HG02981 (cell line): ENCODE measurements at regions not wholly inside any gene's neighbourhood (a gene's known extent, or its start where the extent isn't known, plus 50 kb on each side); places are given as distances from the start of the nearest gene placed in this dataset.
"Not testable (repeated sequence)": the region's sequence is repeated elsewhere in the genome, so short reads cannot be mapped to it uniquely, and the experiment has no call there.

Experiments
- ATAC-seq: cut with Tn5 transposase; IDR thresholded peaks from one replicate; pipeline ENCODE4 v1.9.1; 2021; ENCODE audit warnings: mild to moderate bottlenecking, moderate library complexity; ENCODE audit not compliant: unreplicated experiment

DNA sequence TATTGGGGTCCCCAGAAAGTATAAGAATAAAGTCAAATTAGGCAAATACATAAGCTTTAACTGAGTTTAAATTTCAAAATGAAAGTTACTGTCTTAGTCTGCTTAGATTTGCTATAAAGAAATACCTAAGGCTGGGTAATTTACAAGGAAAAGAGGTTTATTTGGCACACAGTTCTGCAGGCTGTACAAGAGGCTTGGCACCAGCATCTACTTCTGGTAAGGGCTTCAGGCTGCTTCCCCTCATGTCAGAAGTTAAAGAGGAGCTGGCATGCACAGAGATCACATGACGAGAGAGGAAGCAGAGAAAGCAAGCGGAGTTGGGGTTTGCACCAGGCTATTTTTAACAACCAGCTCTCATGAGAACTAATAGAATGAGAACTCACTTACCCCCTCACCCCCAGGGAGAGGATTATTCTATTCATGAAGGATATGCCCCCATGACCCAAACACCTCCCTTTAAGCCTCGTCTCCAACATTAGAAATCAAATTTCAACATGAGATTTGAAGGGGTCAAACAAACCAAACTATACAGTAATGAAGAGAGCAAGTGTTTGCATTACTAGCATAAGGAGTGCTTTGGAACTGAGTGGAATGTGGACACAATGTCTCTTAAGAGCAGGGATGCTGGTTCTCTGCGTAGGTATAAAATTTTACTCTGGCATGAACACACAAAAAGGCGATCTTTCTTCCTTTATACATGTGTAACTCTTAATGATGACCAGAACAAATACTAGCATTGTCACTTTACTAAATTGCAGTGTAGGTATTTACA is 292.8 kb upstream of the PMFBP1 start:
- no peak for ATAC-seq

DNA sequence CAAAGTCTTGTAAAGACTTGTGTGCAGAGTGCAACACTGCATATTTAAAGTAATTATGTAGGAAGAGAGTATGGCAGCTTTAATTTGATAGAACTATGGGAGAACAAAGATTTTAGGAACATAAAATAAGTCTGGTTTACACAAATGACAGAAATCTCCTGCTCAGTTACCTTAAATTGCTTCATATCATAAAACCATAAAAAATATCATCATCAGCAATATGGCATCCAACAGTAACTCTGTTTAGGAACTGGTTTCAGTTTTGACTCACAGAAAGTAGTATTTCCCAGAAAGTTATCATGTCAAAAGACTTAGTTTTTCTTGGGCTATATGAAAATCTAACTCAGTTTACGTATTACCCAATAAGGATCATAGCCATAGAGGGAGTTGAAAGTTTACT is 292.1 kb upstream of the PMFBP1 start:
- no peak for ATAC-seq

DNA sequence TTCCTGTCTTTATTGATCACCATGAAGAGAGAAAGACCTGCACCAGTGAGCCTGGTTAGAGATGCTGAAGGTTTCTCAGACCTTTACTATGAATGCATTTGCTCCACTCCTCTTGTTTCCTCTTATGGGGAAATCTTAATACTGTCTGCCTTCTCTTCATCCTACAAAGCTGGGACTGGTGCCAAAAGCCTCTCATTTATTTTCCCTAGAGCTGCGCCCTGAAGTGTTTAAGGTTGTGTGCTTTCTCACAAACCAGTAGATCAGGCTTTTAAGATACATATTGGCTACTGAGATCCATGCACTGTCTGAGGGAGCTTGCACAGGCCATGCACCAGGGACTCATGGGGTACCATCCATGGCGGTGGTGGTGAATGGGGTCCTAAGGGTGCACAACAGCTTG is 286.1 kb upstream of the PMFBP1 start:
- ATAC-seq, result no peak

GRCh38 chr16:72457243-72457940 is 285.4 kb upstream of the PMFBP1 start:
- ATAC-seq, result no peak

DNA sequence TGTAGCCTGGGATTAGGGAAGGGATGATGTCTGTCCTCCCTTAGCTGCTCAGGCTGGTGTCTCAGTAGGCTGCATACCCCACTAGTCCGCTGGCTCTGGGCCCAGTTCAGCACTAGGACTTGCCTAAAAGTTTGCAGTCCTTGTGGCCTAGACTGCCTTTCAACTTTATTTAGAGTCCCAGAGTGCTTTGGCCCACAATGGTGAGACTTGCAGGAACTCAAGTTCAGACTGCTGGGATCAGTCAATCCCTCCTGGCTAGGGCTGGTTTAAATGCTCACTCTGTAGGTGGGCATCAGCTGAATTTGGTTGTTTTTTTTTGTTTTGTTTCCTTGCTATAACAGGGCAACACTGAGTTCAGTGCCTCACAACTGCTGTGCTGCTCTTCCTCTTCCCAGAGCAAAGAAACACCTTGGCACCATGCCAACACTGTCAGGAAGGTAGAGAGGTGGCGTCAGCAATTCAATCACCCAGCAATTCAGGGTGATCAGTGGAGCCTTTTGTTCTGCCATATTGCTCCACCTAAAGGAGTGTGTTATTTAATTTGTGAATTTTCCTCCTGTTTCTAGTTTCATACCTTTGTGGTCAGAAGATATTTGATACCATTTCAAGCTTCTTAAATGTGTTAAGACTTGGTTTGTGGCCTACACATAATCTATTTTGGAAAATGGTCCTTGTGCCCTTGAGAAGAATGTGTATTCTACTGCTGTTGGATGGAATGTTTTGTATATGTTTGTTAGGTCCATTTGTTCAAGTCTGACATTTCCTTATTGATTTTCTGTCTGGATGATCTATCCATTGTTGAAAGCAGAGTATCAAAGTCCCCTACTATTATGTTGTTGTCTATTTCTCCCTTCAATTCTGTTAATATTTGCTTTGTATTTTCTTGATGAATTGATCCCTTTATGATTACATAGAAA is 284.0 kb upstream of the PMFBP1 start:
- ATAC-seq, result no peak

DNA sequence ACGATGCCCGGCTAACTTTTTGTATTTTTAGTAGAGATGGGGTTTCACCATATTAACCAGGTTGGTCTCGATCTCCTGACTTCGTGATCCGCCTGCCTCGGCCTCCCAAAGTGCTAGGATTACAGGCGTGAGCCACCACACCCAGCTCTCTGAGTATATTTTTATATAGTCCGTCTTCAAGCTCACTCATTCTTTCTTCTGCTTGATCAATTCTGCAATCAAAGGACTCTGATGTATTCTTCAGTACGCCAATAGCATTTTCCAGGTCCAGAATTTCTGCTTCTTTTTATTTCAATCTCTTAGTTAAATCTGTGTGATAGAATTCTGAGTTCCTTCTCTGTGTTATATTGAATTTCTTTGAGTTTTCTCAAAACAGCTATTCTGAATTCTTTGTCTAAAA is 281.9 kb upstream of the PMFBP1 start:
- not testable (repeated sequence) for ATAC-seq

- no peak for ATAC-seq
Measured at GRCh38 chr16:72444696-72445095, 272.7 kb upstream of the PMFBP1 start.

- no peak for ATAC-seq
Measured at GRCh38 chr16:72443809-72444208, 271.9 kb upstream of the PMFBP1 start.

- ATAC-seq, result no peak
Measured at GRCh38 chr16:72442385-72443158, 270.6 kb upstream of the PMFBP1 start.

DNA sequence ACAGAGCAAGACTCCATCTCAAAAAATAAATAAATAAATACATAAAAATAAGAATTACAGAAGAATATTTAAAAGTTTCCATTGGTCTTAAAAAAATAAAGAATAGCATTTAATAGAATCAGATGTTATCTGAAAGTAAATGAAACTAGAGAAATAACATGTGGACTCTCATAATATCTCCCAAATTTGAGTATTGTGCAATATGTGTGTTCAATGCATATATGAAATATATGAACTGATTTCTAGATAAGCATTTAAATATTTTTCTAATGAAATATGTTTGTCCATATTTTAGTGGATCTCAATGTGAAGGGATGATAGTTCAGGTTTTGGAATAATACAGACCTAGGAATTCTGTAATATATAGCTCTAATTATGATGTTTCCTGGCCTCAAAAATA is 265.9 kb upstream of the PMFBP1 start:
- ATAC-seq, result no peak

DNA sequence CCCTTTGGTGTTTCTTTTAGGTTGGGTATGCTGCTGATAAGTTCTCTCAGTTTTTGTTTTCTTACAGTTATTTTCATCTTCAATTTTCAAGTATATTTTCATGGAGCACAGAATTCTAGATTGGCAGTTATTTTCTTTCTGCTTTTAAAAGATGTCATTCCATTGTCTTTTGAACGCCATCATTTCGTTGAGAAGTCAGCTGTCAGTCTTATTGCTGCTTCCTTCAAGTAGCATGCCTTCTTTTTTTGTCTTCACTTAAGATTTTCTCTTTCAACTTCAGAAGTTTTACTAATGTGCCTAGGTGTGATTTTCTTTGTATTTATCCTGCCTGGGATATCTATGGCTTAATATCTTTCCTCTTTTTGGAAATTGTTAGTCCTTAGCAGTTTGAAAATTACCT is 262.2 kb upstream of the PMFBP1 start:
- no peak for ATAC-seq

DNA sequence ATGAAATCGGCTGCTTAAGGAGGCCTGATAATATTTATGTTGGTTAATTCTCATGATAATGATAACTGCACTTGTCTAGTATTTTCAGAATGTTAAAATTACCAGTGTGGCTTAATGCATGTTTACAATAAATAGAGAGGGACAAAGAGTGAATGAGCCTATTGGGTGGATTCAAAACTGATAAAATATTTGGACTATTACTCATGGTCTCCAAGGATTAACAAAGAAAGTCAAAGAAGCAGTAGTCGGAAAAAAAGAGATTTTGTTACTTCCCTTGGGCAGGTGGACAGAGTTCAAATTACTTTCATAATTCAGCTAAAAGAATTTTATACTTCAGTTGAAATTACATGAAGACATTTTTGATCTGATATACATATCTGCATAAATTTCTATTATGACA is 258.2 kb upstream of the PMFBP1 start:
- no peak for ATAC-seq

GRCh38 chr16:72429671-72430081 is 257.7 kb upstream of the PMFBP1 start:
- no peak for ATAC-seq

- ATAC-seq, result no peak
Measured at GRCh38 chr16:72428681-72429376, 256.9 kb upstream of the PMFBP1 start.

DNA sequence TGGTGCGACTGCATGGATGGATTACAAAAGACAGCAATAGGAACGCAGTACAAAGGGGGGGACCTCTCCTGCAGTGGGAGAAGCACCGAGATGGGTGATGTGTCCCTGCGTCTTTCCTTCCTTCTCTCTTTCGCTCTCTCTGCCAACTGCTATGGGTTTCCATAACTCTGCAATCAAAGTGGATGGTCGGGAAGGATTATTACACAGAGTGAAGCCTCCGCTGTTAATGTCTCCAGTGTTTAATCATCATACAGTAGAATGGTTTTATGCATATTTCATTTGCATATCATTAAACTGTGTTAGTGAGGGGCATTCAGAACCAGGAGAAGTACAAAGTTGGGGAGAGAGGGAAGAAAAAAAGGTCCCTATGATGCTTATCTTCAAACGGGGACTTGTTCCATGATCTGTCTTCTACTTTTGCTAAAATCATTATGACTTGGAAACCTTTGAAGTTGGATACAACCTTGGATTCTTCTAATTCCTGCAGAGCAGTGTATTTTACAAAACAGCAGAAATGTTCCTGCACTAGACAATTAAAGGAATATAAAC is 255.9 kb upstream of the PMFBP1 start:
- ATAC-seq, result no peak

DNA sequence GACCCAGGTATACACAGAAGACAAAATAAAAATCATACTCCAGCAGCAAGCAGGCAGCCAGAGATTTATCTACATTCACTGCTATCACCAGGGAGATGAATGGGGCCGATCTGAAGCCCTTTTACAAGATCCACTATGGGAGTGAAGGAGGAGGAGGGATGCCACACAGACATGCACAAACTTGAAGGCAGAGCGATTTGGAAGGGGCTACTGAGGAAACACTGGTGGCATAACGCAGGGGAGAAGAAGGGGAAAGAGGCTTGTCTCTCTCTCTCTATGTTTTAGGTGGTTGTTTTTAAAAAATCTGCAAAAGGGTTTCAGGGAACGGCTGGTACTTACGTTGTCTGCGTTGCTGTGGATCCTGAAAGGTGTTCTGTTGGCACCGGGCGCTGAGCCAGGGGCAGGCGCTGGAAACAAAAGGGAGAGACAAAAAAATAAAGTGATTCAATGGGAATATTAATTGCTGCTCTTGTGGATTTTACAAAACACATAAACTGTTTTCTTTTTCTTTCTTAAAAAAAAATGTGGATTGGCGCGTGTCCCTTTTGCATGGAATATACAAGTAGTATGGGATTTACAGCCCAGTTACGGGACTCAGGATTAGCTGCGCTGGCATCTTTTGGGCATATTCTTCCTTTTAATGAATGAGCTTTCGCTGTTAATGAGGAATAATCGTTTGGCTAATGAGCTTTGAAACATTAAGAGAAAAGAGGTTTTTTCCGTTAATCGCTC is 255.3 kb upstream of the PMFBP1 start:
- ATAC-seq, result no peak

DNA sequence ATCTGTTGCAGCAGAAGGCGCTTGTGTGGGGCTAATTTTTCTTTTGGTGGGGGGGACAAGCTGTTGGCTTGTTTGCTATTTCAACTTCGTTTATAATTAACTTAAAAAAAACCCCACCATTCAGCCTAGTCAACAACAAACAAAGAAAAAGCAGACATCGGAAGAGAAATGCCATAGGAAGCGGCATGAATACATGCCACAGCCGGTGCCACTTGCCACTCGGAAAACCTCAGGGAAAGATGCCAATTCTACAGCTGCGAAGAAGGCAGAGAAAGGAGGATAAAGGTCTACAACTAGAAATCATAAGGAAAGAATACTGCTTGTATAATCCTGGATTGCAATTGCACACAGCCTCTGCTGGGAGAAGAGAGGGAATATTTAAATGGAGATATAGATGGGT is 254.4 kb upstream of the PMFBP1 start:
- no peak for ATAC-seq

- no peak for ATAC-seq
Measured at GRCh38 chr16:72425571-72426341, 253.8 kb upstream of the PMFBP1 start.
